ENCODE measurements at regions not wholly inside any gene's neighbourhood (a gene's known extent, or its start where the extent isn't known, plus 50 kb on each side); places are given as distances from the start of the nearest gene placed in this dataset.

GRCh38 chr3:39752019-39752637, 57.3 kb upstream of the MYRIP start:
- no peak for DNase-seq

- DNase-seq: no peak
Observed at GRCh38 chr3:39752751-39753150, 56.7 kb upstream of the MYRIP start.

DNA sequence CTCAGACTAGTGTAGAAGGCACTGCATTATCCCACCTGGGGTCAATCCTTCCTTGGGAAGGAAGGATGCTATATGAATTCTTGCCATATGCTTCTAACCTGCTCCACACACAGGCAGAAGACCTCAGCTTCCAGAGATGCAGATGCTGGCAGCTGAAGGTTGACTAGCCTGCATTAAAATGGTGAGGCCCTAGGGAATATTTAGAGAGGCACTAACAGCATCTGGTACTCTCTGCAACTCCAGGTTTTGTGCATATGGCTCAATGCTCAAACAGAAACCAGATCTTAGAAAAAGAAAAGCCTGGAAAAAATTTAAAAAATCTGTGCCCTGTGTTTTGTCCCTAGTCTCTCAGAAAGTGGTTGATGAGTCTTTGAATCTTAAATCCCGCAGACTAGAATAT, 56.0 kb upstream of the MYRIP start:
- no peak for DNase-seq

DNA sequence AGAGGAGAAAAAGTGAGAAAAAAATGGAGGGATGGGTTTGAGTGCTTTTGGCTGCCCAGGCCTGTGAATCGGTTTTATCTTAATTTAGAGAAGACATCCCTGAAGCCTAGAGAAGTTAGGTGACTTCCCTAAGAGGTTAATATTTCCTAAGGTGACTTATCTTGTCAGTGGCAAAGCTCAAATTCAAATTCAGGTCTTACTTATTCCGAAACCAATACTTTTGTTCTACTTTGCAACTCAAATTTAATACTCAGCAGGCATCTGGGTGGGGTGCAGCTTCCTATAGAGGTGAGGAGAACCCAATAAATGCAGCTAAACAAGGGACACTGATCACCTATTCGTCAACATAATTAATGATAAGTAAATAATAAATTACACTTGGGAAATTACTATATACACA, 54.9 kb upstream of the MYRIP start:
- DNase-seq: no peak

- no peak for DNase-seq
Observed at GRCh38 chr3:39755100-39755499, 54.3 kb upstream of the MYRIP start.

GRCh38 chr3:39757307-39757706, 52.1 kb upstream of the MYRIP start:
- no peak for DNase-seq
